H54 (cell line): ENCODE measurements at regions not wholly inside any gene's neighbourhood (a gene's known extent, or its start where the extent isn't known, plus 50 kb on each side); places are given as distances from the start of the nearest gene placed in this dataset.

Source experiments
- DNase-seq: peaks from one replicate; pipeline ENCODE4 v3.0.0; 2011; ENCODE audit warnings: low spot score, mixed read lengths; ENCODE audit not compliant: insufficient read length
- FAIRE-seq: peaks from 3 replicates; lab custom pipeline; 2011; peaks lifted over from hg19 to GRCh38; lab: Jason Lieb, UNC
- POLR2A ChIP-seq: IDR thresholded peaks from 2 replicates; pipeline ENCODE4 v1.6.1; 2011; ENCODE audit warnings: low read depth, mild to moderate bottlenecking, low read length

DNA sequence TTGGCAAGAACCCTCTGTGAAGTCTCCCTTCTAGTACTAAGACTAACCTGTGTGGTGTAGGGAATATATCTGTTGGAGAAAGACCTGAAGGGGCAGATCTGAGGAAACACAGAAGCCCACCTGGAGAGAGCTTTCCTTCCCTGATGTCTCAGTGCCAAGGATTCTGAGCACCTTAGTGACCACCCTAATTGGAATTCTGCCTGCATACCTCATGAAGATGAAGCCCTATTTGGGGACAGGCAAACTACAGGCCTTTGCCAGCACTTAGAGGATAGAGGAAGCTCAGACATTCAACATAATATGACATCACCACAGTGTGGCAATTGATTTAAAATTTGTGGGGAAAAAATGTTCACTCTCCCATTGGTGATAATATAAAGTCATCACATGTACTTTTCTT is 766.2 kb upstream of the KIRREL3 start:
- FAIRE-seq (no peak), DNase-seq (no peak)
- no peak for TF ChIP-seq POLR2A

DNA sequence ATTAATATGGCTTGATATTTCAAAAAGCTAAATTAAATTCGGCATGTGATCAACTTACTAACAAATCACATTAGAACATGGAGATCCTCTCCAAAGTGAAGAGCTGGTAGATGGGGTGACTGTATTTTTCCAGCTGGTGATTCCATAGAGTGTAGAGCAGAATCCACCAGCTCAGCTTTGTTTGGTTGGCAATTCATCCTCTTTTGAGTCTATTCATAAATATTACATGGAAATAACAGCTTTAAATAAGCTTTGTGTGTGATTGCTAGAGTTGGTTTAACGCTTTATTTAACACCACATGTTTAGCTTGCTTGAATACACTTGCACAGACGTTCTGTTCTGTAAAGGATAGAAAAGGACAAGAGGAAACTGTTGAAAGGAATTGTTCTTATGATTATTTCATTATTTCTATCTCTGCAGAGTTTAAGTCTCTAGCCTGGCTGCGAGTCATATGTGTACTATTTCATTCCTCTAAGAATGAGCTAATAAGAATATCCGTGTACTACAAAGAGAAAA is 738.3 kb upstream of the KIRREL3 start:
- no peak for DNase-seq
- no peak for FAIRE-seq
- no peak for TF ChIP-seq POLR2A

DNA sequence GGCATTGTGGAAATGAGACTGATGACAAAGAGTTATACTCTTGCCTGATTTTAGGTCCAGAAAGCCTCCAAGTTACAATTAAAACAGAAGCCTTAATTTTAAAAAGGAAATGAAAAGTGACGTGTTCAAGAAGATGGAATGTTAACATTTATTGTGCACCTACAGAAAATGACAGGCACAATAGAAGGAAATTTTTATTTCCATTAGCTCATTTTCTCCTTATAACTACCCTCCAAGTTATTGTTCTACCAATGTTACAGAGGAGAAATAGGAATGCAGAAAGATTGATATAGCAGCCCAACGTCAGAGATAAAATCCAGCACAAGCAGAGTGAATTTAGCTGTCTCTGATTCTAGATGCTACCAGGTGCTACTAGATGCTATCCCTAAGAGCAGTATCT is 736.9 kb upstream of the KIRREL3 start:
- FAIRE-seq (no peak), DNase-seq (no peak)
- no peak for TF ChIP-seq POLR2A

DNA sequence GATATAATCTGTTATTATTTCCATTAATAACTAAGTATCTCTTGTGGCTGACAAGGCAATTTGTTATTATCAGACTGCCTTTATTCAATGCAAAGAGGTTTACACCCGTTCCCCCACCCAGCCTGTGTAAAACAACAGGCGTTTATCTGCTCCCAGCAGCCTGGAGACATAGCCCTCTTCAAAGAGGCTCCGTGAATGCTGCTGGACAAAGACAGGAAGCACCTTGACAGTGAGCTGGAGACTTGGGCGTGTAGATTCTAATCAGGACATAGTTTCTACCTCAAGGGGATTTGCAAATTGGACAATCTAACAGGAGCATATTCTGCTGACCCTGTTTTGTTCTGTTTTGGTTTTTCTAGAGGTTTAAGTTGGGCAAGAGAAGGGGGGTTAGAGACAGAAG is 733.0 kb upstream of the KIRREL3 start:
- DNase-seq (no peak), FAIRE-seq (no peak)
- TF ChIP-seq POLR2A: no peak

DNA sequence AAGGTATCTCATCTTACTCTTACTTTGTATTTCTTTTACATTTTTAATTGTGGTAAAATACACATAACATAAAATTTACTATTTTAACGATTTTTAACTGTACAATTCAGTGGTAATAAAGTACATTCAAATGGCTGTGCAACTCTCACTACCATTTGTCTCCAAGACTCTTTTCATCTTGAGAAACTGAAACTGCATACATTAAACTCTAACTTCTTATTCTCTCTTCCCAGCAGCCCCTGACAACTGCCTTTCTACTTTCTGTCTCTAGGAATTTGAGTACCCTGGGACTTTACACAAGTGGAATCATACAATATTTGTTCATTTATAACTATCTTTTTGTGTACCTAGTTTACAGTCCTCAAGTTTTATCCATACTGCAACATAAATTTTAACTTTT is 725.8 kb upstream of the KIRREL3 start:
- FAIRE-seq (no peak), DNase-seq (no peak)
- TF ChIP-seq POLR2A: no peak

DNA sequence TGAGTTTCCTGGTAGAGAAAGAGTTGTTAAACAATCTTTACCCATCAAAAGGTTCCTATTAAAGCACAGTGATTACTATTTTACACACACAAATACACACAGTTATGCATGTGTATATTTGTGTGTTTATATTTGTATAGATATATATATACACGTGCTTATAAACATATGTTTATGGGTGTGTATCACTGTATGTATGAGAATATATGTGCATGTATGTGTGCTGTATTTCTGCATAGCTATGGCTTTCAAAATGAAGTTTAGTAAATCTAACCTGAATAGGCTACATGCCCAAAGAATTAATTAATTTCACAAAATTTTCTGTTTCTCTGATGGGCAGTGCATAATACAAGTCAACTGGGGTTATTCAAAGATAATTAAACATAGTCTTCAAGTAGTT is 723.1 kb upstream of the KIRREL3 start:
- no peak for TF ChIP-seq POLR2A
- DNase-seq: no peak
- no peak for FAIRE-seq

DNA sequence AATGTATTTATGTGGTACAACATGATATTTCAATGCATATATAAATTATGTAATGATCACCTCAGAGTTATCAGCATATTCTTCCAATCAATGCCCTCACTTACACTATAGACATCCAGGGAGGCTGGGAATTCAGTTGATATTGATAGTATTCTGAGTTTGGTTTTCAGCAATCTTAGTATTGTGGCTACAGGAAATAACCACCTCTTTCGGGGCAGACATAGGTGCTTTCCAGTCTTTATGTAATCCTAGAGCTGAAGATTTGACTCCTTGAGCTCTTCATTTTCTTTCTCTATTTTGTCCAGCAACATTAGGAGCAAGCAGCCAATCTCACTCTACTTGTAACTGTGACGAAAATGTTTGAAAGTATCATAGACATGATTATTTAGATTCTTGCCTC is 712.7 kb upstream of the KIRREL3 start:
- no peak for FAIRE-seq
- TF ChIP-seq POLR2A: no peak
- DNase-seq: no peak

DNA sequence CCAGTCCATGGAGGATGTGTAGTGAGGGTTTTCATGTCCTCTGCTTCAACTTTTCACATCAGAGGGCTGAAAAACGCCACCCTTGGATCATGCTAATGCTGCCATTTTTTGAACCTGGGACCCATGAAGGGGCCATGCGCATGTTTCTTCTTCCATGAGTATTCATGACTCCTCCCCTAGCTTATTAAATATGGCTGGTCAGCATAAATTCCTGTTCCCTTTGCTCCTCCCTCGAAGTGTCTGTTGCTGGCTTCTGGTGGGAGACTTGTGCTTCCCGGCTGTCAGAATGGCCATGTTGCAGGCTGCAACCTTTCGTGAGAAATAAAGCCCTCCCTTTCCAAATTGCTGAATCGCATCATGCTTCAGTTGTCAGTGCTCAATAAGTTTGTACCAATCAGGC is 711.2 kb upstream of the KIRREL3 start:
- no peak for DNase-seq
- no peak for TF ChIP-seq POLR2A
- no peak for FAIRE-seq

DNA sequence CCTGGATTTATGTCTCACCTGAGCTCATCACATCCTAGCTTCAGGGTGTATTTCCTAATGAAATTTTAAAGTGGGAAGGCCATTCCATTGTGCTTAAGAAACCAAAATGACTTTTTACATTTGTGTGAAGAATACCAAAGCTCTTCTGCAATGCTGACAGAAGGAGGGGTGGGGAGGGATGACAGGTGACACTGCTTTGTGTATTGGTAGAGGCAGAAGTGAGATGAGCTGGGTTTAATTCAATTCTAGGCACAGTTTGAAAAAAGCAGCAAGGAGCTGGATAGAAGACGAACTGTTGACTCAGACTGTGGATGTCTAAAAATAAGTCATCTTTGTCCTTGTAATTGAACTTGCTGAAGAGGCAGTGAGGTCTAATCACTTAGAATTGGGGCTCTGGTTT is 710.3 kb upstream of the KIRREL3 start:
- TF ChIP-seq POLR2A: no peak
- FAIRE-seq (no peak), DNase-seq (no peak)

DNA sequence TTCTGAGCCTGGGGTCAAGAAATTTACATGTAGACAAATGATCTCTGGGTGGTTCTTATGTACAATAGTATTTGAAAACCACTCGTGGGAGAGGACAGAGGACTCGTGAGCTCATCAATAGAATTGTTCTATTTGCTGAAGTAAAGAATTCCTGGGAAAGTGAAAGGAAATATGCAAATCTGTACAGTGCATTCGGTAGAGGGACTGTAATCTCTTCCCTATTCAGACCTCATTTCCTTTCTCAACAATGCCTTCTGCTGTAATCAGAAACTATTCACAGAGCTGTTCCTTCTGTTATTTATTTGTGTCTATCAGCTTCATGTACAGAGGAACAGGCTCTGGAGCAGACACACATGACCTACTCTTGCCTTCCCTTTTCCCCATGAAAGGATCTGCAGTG is 709.4 kb upstream of the KIRREL3 start:
- no peak for DNase-seq
- no peak for TF ChIP-seq POLR2A
- FAIRE-seq: no peak

DNA sequence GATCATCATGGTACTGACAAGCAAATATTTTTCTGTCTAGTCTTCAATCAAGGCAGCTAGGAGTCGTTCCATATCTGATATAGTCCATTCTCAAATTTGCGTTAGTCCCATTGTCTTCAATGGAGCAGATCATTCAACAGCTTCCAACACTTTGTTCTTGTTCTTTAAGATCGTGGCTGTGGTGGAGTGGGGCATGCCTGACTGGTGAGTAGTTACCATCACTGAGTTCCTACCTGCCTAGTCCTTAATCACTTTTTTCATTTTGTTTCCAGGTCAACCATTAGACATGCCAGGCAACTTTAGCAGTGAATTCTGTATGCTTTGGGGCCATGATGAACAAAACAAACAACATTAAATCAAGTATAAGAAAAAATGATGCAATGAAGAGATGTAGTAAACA is 693.1 kb upstream of the KIRREL3 start:
- TF ChIP-seq POLR2A: no peak
- FAIRE-seq: no peak
- DNase-seq: no peak

DNA sequence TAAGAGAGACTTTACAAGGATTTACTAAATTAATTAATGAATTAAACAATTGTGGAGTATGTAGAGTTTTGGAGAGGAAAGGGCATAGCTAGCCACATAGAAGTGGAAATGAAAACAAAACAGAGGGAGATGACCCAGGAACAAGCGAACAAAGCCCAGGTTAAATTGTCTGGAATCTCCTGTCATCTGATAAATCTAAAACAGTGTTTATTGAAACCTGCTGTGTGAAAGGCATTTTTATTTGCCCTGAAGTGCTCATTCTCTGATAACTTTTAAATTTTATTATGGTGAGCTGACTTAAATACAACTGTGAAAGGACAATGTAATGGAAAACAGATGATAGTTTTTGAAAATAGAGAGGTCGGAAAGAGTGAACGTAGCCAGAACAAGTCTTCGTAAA is 682.8 kb upstream of the KIRREL3 start:
- FAIRE-seq: no peak
- TF ChIP-seq POLR2A: no peak

DNA sequence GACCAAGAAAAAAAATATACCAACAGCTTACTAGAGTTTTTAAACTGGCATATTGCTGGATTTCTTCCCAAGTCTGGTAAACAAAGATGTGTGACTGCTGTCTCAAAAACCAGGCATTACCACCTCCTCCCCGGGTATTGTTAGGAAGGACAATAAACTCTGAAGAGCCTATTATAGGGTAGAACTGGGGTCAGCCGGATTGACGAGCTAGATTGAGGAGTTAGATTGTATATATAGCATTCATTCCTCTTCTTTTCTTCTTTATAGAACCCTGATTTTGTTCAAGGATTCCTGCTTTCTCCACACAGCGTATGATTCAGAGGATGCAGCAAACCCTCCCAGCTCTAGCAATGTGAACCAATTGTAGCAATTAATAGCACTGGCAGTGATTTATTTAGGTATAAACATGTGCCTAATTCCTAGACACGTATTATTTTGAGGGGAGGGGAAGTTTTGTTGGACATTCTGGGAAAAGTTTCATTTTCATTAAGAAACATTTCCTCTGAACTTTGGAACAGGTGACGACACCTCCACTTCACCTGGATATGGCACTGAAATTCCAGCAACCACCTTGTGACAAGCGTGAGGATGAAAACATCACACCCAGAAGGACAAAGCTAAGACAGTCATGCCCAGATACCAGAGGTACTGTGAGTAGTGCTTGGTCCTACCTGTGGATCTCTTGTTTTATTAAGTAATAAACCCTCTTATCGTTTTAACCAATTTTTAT is 679.4 kb upstream of the KIRREL3 start:
- no peak for TF ChIP-seq POLR2A
- FAIRE-seq: no peak
- no peak for DNase-seq

More for the DNA sequence above, 682.8 kb upstream of the KIRREL3 start:
- no peak for DNase-seq

DNA sequence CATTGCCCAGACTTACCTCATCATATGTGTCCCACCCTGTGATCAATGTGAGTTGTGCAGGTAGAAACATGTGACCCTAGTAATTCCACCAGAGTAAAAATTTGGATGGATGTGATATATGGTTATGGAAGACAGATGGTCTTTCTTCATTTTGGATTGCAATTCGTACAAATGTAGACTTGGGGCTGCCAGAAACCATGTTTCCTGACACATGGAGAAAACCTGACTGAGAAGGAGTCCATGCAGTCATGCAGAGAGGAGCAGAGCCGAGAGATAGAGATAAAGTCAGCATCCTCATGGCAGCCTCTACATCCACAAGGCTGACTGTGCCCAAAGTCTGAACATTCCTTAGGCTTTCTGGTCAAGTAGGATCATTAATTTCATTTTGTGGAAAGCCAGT is 678.1 kb upstream of the KIRREL3 start:
- no peak for FAIRE-seq
- no peak for TF ChIP-seq POLR2A
- DNase-seq: no peak

DNA sequence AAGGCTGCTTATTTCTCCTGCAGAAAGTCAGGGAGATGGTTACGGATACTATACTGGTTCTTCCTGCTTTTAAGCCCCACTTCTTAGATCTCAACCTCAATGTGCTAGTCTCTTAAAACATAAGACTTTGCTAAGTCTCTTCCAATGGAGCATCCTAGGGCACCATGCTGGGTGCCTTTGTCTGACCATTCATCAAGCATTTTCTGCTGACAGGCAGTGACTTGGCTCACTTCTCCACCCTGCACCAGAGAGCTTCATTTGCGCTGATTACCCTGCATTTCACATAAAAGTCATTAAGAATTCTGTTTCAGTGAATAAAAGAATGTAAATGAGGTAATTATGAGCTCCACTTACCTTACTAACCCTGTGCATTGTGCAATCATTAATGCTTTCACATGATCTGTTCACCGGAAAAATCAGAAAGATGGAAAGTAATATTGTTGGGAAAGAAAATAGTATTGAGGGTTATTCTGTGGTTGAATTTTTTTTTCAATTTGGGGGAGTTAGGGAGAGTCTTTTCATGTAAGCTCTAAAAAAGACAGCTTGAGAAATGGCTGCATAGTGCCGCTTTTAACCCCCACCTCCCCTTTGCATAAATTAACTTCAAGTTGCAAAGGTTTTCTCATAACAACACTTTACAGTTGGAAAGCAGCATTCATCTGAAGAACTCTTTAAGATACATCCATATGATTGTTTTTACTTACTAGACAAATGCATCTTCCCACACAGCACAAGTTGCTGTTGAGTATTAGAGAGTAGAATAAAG is 677.3 kb upstream of the KIRREL3 start:
- no peak for TF ChIP-seq POLR2A
- no peak for FAIRE-seq
- no peak for DNase-seq

DNA sequence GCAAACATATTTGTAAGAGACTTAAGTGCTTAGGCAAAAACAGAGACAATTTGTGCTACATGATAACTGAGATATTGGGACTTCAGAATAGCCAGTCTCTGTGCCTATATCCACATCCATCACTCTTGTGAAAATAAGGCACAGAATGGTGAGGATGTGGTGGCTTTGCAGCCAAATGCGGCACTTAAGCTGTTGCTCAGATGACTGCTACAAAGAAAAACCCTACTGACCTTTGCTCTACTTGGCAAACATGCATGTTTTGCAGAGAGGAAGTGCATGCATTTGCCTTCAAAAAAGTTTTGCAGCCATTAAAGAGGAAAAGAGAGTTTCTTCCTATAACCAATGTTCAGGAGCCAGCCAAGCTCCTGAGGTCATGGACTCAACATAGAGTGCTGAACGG is 675.0 kb upstream of the KIRREL3 start:
- no peak for DNase-seq
- TF ChIP-seq POLR2A: no peak
- no peak for FAIRE-seq
